ENCODE measurements at regions not wholly inside any gene's neighbourhood (a gene's known extent, or its start where the extent isn't known, plus 50 kb on each side); places are given as distances from the start of the nearest gene placed in this dataset.
"Not testable (repeated sequence)": the region's sequence is repeated elsewhere in the genome, so short reads cannot be mapped to it uniquely, and the experiment has no call there.

DNA sequence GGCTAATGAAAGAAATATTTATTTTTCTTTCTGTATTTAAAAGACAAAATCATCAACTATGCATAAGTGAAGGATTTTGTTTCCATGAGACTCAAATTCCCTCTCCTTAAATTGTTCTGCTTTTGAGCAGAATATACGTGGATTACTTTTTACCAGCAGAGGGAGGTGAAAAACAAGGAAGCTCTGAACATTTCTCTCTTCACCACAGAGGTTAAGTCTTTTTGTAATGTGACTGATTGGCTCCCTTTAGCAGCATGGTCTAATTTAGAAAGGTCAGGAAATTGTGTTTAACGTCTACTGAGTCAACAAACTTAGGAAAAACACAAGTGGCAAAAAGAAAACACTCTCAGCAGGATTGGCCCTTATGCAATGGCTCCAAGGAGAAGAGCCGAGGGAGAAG is 55.1 kb upstream of the F9 start:
- no peaks in the 10 kb centered on the region for H3F3A ChIP-seq (ENCODE audit: low read length, unreplicated experiment)
- intact Hi-C loops (cut with micrococcal nuclease) = no loop called here

DNA sequence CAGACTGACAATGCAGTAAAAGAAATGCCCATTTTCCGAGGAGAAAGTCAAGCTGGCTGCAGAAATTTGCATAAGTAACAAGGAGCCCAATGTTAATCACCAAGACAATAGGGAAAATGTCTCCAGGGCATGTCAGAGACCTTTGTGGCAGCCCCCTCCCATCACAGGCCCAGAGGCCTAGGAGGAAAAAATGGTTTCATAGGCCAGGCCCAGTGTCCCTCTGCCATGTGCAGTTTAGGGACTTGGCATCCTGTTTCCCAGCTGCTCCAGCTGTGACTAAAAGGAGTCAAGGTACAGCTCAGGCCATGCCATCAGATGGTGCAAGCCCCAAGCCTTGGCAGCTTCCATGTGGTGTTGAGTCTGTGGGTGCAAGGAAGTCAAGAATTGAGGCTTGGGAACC is 68.6 kb upstream of the F9 start:
- BruUV-seq (replicated peaks); intact Hi-C loops (cut with micrococcal nuclease): not testable (repeated sequence)

More for the DNA sequence above, 55.1 kb upstream of the F9 start:
- CTCF ChIA-PET = no interaction called here
- no peak overlapping the region for H2AFZ ChIP-seq (ENCODE audit: low read length)
- BruUV-seq (replicated peaks) = no TSS peak
- ATAC-seq (no peak), DNase-seq (no peak)
- H3K79me2 ChIP-seq (ENCODE audit: low read length) = no peaks in the 10 kb centered on the region
- H3K27me3 ChIP-seq (ENCODE audit: low read length) = no peaks in the 10 kb centered on the region
- no peaks in the 10 kb centered on the region for H3K36me3 ChIP-seq (ENCODE audit: low read depth, low read length)
- H4K20me1 ChIP-seq (ENCODE audit: low read length) = no peaks in the 10 kb centered on the region
- H3K27ac ChIP-seq (ENCODE audit: low read length) = no peak overlapping the region
- no peaks in the 10 kb centered on the region for H3K4me1 ChIP-seq (ENCODE audit: insufficient read depth, low read length)
- H3K9ac ChIP-seq (ENCODE audit: low read length) = no peak overlapping the region
- H3K9me3 ChIP-seq (ENCODE audit: low read length) = no peaks in the 10 kb centered on the region
- H3K9me2 ChIP-seq (replicated peaks; ENCODE audit: low read length) = no peaks in the 10 kb centered on the region
- TF ChIP-seq, protein P1, sequence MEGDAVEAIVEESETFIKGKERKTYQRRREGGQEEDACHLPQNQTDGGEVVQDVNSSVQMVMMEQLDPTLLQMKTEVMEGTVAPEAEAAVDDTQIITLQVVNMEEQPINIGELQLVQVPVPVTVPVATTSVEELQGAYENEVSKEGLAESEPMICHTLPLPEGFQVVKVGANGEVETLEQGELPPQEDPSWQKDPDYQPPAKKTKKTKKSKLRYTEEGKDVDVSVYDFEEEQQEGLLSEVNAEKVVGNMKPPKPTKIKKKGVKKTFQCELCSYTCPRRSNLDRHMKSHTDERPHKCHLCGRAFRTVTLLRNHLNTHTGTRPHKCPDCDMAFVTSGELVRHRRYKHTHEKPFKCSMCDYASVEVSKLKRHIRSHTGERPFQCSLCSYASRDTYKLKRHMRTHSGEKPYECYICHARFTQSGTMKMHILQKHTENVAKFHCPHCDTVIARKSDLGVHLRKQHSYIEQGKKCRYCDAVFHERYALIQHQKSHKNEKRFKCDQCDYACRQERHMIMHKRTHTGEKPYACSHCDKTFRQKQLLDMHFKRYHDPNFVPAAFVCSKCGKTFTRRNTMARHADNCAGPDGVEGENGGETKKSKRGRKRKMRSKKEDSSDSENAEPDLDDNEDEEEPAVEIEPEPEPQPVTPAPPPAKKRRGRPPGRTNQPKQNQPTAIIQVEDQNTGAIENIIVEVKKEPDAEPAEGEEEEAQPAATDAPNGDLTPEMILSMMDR (conservative IDR thresholded peaks at IDR 0.05; ENCODE audit: low read depth, low read length) = peak; percentile 20; the same call in 1 of the 2 replicates
- TF ChIP-seq EZH2phosphoT487 (IDR thresholded peaks at IDR 0.05; ENCODE audit: borderline replicate concordance, low read length) (no peak), EZH2 (IDR thresholded peaks at IDR 0.05; ENCODE audit: low read length, unreplicated experiment) (no peak)
- H3K4me3 ChIP-seq (ENCODE audit: low read length) = no peak overlapping the region
- POLR2A ChIA-PET (ENCODE audit: unreplicated experiment) = no interaction called here
- no peak overlapping the region for H3K4me2 ChIP-seq (ENCODE audit: low read length)

DNA sequence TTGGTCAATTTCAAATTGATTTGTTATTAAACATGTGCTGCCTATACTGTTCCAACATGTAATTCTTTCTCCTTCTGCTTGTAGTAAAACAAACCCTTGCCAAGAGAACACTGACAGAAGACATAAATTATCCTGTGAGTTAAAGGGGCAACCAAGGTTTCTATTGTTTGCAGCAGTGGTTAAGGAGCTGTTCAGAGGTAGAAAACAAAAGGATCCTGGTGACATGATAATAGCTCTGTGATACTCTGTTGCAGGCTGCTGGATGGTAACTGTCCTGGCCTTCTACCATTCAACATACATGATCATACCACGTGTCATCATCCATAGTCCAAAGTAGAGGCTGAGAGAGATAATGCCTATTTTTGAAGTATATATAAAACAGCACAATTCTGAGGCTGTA is 75.8 kb upstream of the F9 start:
- CTCF ChIA-PET = no interaction called here
- Histone ChIP-seq H3K9me3 (ENCODE audit: low read length) (no peaks in the 10 kb centered on the region), H3K36me3 (ENCODE audit: low read depth, low read length) (no peaks in the 10 kb centered on the region), H3K27me3 (ENCODE audit: low read length) (no peaks in the 10 kb centered on the region), H2AFZ (ENCODE audit: low read length) (no peak overlapping the region), H3K9me2 (replicated peaks; ENCODE audit: low read length) (no peaks in the 10 kb centered on the region), H4K20me1 (ENCODE audit: low read length) (no peaks in the 10 kb centered on the region), H3K27ac (ENCODE audit: low read length) (no peak overlapping the region), H3K4me3 (ENCODE audit: low read length) (no peak overlapping the region), H3K4me2 (ENCODE audit: low read length) (no peak overlapping the region), H3K79me2 (ENCODE audit: low read length) (no peaks in the 10 kb centered on the region), H3F3A (ENCODE audit: low read length, unreplicated experiment) (no peaks in the 10 kb centered on the region), H3K4me1 (ENCODE audit: insufficient read depth, low read length) (no peaks in the 10 kb centered on the region), H3K9ac (ENCODE audit: low read length) (no peak overlapping the region)
- no TSS peak for BruUV-seq (replicated peaks)
- intact Hi-C loops (cut with micrococcal nuclease) = no loop called here
- POLR2A ChIA-PET (ENCODE audit: unreplicated experiment) = no interaction called here
- DNase-seq (no peak), ATAC-seq (no peak)
- TF ChIP-seq, protein P1 (conservative IDR thresholded peaks at IDR 0.05; ENCODE audit: low read depth, low read length) = no peak
- TF ChIP-seq EZH2 (IDR thresholded peaks at IDR 0.05; ENCODE audit: low read length, unreplicated experiment) (no peak), EZH2phosphoT487 (IDR thresholded peaks at IDR 0.05; ENCODE audit: borderline replicate concordance, low read length) (no peak)

More for the DNA sequence above, 68.6 kb upstream of the F9 start:
- H3K9me2 ChIP-seq (replicated peaks; ENCODE audit: low read length); ATAC-seq; H4K20me1 ChIP-seq (ENCODE audit: low read length); H3K4me1 ChIP-seq (ENCODE audit: insufficient read depth, low read length); H3K9me3 ChIP-seq (ENCODE audit: low read length); H3F3A ChIP-seq (ENCODE audit: low read length, unreplicated experiment); H3K36me3 ChIP-seq (ENCODE audit: low read depth, low read length); H3K27ac ChIP-seq (ENCODE audit: low read length); DNase-seq; H3K4me2 ChIP-seq (ENCODE audit: low read length); CTCF ChIA-PET; H3K27me3 ChIP-seq (ENCODE audit: low read length); H3K4me3 ChIP-seq (ENCODE audit: low read length); POLR2A ChIA-PET (ENCODE audit: unreplicated experiment); H3K9ac ChIP-seq (ENCODE audit: low read length); H2AFZ ChIP-seq (ENCODE audit: low read length); H3K79me2 ChIP-seq (ENCODE audit: low read length): not testable (repeated sequence)
